COR-L47 (cell line): ENCODE measurements at regions not wholly inside any gene's neighbourhood (a gene's known extent, or its start where the extent isn't known, plus 50 kb on each side); places are given as distances from the start of the nearest gene placed in this dataset.
A peak's percentile ranks its signal among the peaks of the same experiment; 100 is the strongest.
"Not testable (repeated sequence)": the region's sequence is repeated elsewhere in the genome, so short reads cannot be mapped to it uniquely, and the experiment has no call there.

Source experiments
- DNase-seq: peaks from one replicate; lab custom pipeline; 2025; lab: John Stamatoyannopoulos, UW

DNA sequence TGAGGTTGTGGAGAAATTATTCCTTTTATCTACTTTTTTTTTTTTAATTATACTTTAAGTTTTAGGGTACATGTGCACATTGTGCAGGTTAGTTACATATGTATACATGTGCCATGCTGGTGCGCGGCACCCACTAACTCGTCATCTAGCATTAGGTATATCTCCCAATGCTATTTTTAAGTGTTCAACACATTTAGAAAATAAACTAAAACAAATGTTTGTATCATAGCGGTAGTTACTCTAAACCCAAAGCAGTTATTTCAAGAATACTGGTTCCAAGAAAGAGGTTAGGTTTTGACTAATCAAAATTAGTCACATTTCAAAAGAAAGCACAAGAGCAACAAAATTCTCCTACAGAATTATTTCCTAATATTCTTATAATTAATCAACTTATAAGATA lies 119.5 kb upstream of the SEM1 start:
- not testable (repeated sequence) for DNase-seq

DNA sequence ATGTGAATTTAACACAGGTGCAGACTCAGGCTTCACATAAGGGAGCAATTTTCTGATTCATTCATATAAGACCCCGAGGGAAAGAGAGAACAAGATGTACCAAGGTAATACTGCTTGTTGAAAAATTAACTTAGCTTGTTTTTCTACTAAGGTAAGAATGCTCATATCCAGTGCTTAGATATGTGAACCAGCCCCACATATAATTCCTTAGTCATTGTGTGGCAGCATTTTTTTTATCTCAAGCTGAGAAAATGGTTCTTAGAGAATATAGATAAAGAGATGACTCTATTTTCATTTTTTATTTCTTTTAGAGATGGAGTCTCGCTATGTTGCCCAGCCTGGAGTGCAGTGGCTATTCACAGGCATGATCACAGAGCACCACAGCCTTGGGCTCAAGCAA lies 121.8 kb upstream of the SEM1 start:
- no peak for DNase-seq

DNA sequence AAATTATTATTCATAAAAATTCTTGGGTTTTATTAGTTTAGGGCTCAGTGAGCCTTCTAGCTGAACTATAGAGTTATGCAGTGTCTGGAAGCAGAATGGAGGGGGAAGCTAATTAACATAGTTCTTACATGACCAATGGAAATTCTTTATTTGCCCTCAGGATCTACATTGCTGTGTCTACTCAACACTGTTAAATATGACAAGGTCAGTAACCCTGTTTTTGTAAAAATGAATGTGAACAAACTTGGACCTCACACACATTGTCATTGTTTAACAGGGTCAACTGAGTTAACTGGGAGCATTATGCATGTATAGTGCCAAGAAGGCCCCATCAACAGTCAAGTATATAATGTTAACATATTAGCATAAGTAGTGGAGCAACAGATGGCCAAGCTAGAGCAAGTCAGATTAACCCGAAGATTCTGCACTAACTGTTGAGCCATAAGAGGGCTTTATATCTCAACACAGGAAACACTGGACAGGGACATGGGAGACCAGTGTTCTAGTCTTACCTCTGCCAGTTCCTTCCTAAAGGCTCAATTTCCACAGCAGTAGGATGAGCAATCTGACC lies 122.5 kb upstream of the SEM1 start:
- no peak for DNase-seq

DNA sequence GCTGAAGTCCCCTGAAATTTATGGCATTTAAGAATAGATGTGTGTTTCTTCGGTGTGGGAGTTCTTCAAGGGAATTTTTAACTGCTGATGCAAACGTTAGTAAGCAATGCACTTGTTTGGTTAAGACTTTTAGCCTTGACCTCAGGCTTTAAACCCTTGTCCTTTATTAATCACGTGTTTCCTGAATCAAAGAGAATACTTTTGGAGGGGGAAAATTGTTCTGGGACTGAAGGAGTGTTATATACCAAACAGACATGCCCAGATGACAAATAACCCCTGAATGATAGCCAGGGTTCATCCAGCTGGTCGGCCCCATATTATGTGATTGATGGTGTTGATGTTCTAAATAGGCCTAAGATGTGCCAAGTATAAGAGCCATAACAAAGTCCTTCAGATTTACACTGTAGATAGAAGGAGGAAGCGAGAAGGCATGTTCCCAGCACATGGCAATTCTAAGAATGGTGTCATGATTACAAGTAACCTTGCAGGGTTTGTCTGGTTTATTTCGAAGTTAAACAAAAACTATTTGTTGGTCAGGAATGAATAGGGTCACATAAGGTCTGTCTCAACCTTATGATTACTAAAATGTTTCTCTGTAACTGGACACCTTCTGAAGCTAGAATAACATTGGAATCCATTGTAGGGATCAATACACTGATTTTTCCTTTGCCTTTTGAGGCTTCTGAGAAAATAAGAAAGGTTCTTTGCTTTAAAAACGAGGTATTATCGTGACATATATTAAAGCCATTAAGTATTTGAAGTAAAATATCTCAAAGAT lies 124.2 kb upstream of the SEM1 start:
- DNase-seq, result no peak

DNA sequence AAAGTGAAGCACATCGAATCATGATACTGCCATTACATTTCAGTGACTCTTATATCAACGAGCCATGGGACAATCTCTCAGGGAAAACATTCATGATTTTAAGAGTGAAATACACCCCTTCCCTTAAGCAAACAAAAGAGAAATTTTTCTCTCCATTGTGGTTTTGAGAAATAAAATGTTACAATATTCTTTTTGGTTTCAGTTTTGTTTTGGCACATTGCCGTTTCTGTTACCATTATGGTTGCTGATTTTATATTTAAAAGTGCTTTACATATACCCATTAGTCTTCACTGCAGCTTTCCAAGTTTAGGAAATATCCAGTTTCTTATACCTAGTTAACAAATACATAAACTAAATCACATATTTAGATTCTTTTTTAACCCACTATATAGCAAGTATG lies 126.8 kb upstream of the SEM1 start:
- no peak for DNase-seq

DNA sequence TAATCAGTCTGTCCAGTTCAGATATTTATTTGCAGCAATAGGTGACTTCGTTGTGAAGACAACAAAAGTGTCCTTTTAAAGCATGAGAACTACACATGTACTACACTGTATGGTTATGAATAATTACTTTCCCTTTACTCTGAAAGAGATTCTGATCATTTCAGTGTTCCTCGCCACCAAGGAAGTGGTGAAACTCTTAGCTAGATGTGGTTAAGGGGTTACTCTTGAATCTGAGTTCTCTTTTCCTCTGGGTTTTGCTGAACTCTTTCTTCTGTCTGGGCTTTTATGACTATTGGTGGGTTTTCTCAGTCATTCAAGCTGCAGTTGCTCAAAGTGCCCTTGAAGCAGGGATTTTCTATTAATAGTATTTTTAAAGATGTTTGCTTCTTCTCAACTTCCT lies 127.9 kb upstream of the SEM1 start:
- no peak for DNase-seq

DNA sequence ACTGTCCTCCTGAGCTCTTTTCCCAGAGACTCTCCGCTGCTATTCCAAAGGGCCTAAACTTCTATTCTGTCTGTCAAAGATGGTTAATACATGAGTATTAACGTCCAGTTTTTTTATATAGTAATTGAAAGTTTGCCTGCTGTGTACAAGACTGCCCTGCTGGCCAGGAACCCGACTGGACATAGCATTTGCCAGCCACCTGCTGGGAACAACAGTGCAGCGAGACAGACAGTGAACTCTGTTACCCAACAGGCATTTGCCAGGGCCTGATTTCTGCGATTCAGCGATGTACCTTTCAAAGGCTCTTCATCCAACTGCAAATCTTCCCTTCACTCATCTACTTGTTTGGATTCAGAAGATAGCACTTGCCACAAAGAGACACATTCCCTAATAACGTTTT lies 128.8 kb upstream of the SEM1 start:
- no peak for DNase-seq

DNA sequence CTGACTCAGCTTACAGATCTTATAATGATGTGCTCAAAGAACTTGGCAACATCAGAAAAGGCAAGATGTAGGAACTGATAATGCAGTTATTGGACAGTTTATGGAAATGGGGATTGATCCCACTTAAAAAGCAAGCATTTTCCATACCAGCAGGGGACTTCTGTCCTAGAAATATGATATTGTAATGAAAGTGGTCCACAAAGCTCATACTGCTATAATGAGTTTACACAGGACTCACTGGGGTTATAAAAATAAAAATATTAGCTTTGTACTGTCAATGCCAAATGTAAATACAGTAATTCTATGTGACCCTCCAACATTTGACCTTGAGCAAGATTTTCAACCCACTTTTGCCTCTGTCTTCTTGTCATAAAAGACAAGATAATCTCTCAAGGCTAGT lies 145.5 kb upstream of the SEM1 start:
- peak; percentile 45 for DNase-seq

DNA sequence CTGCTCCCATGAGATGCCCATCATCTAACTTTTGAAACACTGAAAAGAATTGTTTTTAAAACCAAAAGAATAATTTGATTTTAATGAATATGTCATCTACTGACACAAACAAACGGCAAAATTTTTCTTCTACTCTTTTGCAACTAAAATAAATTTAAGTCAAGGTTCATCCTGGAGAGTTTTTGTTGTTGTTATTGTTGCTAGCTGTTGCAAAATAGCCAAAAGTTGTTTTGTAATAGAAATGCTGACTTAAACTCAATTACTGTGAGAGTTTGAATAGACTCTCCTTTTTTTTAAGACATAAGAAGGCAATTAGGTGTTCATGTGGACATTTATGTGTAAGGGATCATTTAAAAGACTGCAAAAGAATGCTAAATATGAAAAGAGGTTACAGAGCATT lies 146.0 kb upstream of the SEM1 start:
- DNase-seq, result no peak

DNA sequence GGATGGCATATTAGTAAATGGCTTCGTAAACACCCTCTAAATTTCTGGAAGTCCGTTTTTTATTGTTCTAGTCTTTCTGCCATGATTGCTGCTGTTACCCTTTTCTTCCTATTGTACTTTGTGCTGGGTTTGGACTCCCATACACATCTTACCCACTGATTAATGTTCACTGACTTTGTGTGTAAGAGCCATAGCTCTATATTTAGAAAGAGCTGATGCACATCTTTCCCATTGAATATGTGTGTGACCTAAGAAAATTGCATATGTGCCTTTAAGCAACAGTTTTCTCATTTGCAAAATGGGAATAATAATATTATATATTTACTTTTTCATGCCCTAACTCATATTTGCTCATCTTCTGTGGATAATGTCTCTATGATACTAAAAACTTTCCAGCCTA lies 135.8 kb upstream of the DLX6 start:
- no peak for DNase-seq

DNA sequence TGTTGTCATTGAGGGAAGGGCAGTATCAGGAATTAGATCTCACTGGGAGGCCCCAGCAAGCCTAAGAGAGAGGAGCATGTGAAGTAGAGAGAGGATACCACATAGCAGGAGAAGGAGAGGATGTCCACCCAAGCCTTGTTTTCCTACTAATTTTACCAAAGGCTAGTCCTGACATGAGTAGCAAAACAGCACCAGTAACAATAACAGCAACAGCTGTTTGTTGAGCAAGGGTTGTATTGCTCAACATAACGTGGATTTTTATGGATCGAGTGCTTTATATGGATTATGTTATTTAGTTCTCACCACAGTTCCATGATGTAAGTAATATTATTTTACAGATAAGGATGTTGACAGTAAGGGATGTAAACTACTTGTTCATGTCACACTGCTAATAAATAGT lies 135.2 kb upstream of the DLX6 start:
- no peak for DNase-seq

DNA sequence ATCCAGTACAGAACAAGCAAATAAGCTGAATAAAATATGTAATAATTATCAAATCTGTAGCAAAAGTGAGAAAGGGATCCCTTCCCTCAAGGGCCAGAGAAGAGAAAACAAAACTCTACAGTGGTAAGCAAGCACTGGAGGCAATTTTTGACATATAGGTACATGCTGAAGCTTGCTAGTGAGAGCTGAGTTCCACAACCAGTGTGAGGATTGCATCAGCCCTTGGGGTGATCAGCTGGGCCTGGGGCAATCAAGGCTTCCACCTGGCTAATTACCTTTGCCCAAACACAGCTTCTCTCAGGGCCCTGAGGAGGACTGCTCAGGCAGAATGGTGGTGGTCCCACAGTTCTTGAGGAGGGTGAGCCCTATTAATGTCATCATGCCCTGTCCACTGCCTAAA lies 134.4 kb upstream of the DLX6 start:
- DNase-seq, result no peak

DNA sequence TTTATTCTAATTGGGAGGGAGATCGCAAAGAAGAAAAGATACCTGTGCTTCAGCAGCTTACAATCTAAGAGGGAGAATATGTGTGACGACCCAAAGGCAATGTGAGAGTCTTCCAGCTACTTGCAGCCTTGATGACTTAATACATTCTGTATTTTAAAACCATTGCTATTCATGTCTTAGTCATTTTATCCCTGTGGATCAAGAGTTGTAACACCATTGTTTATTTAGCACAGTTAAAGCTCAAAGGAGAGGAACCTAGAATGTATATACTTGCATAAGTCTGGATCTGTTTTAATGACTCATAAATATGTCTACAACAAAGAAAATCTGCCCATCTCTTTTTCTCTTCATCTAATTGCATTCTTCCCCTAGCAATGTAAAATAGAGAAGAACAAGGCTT lies 117.9 kb upstream of the DLX6 start:
- DNase-seq, result no peak

DNA sequence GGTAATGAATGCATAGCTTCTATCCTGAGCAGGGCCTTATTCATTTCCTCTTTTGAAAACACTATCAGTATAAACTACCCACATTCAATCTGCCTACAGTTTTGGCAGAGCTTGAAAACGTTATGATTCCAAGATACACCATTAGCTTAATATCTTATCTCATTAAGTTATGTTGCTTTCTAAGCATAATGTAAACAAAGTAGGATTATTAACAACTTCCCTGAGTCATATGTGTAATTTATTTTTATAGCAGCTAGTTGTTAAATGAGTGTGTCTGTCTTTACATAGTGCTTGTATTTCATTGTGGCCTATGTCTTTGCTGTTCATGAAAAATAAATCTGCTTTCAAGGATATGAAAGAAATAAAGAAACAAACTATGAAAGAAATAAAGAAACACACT lies 106.2 kb upstream of the DLX6 start:
- no peak for DNase-seq

DNA sequence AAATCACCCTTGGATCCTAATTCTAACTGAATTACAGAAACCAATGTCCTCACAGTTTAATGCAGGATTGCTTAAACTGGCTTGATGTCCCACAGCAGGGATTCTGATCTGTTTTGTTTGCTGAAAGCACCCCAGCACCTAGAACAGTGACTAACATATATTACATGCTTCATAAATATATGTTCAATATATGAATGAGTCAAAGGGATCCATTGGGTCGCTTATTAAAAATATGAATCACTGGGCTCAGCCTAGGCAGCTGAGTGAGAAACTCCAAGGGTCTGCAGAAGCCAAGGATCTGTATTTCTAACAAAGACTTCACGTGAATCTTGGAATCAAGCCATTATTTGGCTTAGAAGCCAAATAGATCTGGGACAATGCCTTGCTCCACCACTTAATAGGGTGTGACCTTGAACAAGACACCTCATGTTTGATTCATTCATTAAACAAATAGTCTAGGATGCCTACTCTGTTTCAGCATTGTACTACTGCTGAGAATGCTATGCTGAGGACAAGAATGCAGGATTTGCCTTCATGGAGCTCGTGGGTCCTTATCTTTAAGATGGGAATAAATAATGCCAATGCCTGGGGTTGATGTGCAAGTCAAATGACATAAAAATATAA lies 103.4 kb upstream of the DLX6 start:
- peak; percentile 94 for DNase-seq

DNA sequence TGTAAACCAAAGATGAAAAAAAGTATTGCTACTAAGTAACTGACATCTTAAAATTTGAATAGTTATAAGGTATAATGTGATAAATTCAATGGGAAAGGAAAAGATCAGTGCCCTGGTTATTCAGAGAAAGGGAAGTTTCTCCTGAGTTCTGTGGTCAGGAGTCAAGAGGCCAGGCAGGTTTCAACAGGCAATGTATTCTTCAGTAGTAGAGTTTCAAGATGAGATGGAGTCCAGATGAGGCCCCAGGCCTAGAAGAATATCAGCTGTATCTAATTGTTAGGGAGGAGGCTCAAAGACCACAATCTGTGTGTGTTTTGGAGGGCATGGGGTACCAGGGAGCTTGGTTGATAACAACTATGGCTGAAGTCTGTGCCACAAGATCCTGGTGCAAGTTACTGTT lies 101.4 kb upstream of the DLX6 start:
- DNase-seq, result no peak

DNA sequence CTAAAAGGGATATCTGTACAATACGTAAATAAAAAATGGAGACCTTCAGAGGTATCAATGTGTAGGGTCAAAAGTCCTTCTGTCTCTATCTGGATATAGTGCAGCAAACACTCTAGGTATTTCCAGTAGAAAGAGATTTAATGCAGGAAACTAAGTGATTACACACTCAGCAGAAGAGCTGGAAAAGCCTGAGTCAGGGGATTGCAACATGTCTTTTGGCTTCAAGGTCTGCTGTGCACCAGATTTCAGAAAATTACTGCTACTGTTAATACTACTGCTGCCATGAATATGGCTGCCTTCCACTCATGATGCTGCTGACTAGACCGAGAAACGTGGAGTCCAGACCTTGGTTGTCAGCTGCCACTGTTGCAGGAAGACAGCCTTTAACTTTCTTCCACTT lies 94.9 kb upstream of the DLX6 start:
- DNase-seq, result no peak

DNA sequence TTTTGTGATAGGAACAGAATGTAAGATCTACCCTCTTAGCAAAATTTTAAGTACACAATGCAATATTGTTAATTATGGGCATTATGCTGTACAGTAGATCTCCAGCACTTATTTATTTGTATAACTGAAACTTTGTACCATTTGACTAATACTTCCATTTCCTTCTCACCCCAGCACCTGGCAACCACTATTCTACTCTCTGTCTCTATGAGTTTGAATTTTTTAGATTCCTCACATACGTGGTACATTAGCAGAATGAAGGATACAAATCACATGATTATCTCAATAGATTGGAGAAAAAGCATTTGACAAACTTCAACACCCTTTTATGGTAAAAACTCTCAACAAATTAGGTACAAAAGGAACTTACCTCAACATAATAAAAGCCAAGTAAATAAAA lies 90.3 kb upstream of the DLX6 start:
- no peak for DNase-seq

DNA sequence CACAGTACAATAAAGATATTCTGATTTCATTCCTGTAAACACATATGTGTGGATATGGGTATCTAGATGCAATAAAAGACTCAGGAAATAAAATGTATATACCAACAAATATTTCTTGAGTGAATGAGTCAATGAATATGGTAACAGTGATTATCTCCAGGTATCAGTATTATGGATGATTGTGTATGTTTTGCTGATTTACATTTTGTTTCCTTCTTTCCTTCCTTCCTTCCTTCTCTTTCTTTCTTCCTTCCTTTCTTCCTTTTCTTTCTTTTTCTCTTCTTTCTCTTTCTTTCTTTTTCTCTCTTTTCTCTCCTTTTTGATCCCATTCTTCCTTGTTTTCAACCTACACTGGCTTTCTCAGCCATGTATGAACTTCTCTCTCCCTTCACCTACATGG lies 85.3 kb upstream of the DLX6 start:
- DNase-seq, result no peak

DNA sequence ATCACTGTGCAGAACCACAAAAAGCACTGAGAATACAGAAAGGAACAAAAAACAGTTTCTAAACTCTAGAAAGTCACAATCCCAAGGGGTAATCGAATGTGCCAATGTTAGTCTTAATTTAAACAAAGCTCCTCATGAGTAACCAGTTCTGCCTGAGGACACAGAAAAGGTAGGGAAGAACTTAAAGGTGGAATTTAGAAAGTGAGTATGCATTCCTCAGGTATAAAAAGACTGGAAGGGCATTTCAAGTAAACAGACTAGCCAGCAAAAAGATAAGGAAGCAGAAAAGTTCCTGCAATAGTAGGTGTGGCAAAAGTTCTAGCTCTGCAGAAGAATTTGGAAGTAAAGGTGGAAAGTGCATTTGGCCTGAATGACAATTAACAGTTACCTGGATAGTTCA lies 84.6 kb upstream of the DLX6 start:
- no peak for DNase-seq

DNA sequence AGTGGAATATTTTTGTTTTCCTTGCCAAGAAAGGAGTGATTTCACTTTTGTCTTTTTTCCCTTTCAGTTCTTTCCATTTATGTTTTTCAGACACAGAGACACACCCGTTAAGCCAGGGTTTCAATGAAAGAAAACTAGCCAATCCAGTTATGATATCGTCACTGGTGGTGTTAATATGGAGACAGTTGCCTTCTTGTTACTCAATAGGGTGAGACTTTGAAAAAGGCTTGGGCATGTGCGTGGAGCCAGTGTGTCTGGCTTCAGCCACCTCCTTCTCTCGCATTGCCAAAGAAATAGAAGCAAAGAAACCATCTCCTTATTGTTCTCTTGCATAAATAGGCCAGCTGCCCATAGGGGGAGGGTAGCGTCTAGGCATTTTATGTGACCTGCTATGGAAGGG lies 84.1 kb upstream of the DLX6 start:
- peak; percentile 17 for DNase-seq

DNA sequence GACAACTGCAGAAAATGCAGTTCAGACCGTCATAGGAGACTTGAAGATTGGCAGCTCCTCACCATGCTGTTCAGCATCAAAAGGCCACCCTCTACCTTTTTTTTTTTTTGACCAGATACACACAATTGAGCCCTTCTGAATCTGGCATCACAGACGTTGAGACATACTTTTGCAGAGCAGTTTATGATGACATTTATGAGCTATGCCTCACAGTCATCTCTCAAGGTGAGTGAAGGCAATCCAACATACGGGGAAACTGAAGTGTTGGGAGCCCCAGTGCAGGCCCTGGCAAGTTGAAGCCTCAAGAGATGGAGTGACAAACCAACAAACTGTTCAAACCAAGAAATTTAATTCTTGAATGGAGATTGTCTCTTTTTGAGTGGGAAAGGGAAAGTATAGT lies 83.6 kb upstream of the DLX6 start:
- DNase-seq, result no peak

DNA sequence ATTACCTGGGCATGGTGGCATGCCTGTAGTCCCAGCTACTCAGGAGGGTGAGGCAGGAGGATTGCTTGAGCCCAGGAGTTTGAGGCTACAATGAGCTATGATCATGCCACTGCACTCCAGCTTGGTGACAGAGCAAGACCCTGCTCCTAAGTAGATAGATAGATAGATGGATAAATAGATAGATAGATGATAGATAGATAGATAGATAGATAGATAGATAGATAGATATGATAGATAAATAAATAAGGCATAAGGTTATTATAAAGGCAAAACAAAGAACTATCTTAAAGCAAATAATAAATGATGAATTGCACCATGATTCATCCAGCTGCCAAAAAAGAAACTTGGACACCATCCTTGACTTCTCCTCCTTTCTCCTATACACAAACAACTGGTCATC lies 82.0 kb upstream of the DLX6 start:
- DNase-seq, result not testable (repeated sequence)

DNA sequence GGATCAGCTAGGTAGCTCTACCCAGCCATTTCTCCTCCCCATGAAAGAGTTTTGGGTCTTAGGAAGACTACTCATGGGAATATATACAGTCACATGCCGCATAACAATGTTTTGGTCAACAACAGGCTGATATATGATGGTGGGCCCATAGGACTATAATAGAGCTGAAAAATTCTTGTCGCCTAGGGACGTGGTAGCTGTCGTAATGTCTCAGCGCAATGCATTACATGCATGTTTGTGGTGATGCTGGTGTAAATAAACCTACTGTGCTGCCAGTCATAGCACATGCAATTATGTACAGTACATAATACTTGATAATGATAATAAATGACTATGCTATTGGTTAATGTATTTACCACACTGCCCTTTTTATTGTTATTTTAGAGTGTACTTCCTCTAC lies 78.2 kb upstream of the DLX6 start:
- DNase-seq, result no peak
